ENCODE measurements at regions not wholly inside any gene's neighbourhood (a gene's known extent, or its start where the extent isn't known, plus 50 kb on each side); places are given as distances from the start of the nearest gene placed in this dataset.
A peak's percentile ranks its signal among the peaks of the same experiment; 100 is the strongest.

DNA sequence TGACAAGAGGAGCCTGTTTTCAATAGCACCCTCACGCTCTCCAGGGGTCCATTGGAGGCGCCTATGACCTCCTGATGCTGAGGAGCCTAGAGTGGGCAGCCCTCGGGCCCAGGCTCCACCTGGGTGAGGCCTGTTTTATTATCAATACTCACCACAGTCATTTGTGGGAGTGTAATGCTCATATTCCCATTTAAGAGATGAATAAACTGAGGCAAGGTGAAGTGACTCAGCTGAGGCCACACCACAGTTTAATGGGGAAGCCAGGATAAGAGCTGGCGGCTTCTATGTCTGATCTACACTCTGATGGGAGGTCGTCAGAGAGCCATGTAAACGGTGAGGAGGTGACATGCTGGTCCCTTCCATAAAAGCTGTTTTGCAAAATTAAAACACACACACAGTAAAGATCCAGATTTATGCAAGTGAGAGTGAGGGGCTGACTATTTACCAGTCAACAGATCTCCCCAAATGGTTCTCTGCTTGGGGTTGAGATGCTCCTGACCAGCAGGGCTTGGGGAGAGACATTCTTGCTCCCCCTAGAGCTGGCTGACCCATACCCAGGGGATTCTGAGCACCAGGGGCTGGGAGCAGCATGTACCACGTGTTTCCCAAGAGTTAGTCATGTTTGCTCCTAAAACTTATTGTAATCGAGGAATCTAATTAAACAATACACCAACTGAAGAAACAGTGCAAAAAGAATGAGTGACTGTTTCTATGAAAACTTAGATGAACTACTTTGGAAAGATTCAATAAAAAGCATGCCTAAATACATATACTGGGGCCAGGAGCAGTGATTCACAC is 81.0 kb upstream of the INSIG1 start:
- DNase-seq (ENCODE audit: low spot score): no peak

DNA sequence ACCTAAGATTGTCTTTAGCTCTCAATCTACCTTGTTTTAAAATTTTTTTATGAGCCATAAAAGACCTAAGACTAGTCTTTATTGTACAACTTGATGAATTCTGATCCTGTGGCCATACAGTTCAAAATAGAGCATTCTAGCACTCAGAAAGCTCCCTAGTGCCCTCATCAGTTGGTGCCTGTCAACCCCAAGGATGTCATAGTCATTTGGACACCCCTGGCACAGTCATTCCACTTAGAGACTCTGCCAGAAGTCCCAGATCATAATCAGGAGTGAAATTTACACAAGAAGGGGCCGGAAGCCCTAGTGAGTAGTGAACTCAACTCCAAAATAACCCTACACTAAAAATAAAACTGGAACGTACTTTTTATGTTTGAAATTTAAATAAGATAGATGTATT is 80.0 kb upstream of the INSIG1 start:
- no peak for DNase-seq (ENCODE audit: low spot score)

DNA sequence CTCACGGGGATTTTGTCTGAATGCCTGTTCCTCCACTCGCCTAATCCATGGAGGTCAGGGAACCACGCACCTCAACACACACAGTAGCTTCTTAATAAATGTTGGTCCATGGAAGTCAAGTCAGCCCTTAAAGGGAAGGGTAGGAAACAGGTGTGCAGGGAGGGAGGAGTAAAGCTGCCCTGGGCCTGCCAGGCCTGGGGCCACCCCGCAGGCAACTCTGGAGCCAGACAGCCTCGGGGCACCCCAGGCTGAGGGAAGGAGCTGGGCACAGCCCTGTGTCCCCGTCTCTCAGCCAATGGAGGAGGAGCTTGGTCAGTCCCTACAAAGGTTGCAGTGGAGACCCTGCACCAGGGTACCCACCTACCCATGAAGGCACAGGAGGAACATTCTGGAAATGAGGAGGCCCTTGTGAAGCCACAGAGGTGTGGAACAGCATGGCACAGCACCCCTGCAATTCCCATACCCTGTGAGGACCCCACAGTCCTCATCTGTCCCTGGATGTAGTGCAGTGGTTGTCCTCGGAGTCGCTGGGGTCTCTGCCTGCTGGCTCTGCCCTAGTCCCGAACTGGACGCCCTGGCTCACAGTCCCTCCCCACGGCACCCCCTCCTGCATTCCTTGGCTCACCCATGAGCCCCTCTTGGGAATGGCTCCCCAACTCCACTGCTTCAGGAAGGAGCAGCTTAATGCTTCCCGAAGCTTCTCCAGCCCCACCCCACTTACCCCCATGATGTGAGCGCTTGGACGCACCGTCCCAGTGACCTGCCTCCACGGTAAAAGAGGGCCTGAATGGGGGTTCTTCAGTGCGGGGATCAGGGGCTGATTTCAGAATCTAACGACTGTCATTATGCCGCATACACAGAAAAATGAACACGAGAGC is 79.2 kb upstream of the INSIG1 start:
- DNase-seq (ENCODE audit: low spot score): no peak

DNA sequence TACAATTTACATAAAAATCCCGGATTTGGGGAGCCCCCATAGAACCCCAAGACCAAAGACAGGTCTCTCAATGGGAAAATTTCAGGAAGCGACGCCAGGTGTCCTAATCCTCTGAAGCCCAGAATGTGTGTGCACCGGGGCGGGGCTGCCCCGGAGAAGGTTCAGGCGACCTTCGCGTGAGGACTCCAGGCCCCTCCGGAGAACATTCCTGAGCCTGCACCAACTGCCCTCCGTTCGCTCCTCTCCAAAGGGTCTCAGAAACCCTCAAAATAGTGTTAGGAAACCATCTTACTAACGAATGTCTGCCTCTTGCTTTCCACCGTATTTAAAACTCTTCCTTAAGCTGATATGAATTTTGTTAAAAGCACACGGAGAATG is 78.5 kb upstream of the INSIG1 start:
- no peak for DNase-seq (ENCODE audit: low spot score)

DNA sequence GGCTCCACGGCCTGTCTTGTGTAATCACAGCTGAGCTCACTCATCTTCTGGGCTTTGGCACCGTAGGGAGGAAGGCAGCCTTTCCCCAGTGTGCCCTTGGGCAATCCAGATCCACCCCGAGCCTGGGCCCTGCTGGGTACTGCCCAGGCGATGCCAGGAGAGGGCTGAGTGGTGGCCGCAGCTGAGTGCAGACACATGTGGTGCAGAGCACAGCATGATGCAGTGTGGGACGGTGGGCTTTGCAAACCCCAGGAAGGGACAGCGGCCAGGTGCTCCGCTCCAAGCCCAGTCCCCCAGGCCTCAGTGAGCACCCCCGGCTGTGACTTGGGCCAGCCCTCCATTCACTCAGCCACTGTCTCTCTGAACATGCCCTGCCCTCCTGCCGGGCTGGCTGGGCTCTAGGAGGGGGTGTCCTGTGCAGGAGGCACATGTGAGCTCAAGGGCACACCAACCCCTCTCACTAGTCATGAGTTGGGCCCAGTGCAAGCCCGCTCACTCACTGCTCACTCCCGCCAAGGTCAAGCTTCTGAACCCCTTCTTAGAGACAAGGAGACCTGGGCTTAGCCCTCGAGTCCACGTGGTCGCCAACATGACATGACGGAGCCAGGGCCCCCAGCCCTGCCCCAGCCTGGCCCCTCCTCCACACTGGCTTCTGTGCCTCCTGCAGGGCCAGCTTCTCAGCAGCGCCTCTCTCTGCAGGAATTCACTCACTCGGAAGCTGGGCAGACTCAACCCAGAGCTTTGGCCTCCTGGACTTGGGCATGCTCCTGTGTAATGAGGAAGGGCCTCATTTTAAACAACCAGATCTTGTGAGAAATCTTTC is 77.5 kb upstream of the INSIG1 start:
- no peak for DNase-seq (ENCODE audit: low spot score)

DNA sequence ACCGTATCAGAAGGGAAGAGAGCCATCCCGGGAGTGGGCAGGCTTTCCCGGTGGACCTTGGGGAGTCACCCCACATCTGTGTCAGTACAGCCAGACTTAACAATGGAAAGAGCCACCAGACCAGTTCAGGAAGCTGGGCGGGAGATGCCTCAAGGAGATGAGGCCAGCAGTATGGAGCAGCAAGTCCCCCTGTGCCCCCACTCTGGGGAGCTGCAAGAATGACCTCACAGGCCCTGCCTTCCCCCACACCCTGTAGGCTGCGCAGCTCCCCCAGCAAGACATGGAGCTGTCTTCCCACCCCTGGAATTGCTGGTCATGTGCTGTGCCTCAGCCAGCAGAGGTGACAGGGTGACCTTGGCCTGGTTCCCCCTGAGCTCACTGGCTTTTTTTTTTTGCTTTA is 76.8 kb upstream of the INSIG1 start:
- no peak for DNase-seq (ENCODE audit: low spot score)

DNA sequence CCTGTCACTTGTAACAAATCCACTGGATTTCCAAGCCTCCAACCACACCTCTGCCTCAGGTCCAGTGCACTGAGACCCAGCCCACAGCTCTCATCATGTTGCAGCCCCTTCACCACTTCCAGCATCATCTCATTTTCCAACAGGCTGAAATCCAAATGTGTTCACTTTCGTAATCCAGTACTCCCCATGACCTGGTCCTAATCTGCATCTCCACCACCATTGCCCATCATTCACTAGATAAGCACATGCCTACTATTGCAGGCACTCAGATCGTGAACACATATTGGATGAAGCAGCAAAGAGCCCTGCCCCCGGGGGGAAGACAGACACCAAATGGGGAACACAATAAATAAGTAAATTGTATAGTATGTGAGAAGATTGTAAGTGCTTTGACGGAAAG is 76.1 kb upstream of the INSIG1 start:
- DNase-seq (ENCODE audit: low spot score): no peak

DNA sequence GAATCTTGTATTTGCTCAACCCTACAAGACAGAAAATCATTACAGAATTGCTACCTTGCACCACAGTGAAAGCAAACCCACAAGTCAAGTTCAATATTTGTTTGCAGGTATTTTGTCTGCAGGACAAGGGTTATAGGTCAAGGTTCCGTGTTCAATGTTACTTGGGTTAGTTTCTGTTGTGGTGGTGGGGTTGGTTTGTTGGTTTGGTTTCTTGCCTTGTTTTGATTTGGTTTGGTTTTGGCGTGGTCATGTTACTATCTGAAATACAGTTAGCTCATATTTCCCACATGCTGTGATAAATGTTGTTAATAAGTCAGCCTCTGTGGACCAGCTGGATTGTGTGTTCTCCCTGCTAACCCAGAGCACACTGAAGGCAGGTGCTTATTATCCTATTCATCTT is 75.6 kb upstream of the INSIG1 start:
- no peak for DNase-seq (ENCODE audit: low spot score)

DNA sequence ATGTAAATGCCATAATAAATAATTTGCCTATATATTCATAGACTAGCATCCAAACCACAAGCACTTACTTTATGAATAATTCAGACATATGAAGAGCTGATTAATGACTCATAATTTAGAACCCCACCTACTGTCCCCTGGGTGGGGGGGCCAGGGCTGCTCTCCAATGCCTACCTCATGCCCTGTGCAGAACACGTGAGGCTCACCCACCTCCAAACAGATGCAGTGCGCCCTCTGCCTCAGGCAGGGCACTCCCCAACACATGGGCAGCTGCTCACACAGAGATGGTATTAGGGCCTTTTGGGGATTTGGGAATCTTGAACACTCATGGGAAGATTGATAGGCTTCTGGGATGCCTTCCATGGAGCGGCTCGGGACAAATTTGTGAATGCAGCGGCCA is 75.1 kb upstream of the INSIG1 start:
- DNase-seq (ENCODE audit: low spot score): no peak

DNA sequence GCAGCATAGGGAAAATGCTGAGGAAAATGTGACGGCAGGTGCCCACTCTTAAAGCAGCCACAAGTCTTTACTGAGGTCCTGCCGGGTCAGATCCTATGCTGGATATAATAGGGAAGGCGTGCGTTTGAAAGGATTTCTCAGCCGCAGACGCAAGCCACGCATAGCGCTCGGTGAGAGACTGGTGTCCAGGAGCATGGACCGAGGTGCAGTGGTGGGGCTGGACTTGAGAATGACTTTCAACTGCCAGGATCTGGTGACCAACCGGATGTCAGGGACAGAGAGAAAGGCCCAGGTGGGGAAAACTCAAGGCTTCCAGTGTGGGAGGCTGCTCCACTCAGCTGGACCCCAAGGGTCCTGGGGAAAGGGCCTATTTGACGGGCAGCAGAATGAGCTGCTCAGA is 74.7 kb upstream of the INSIG1 start:
- DNase-seq (ENCODE audit: low spot score): no peak

DNA sequence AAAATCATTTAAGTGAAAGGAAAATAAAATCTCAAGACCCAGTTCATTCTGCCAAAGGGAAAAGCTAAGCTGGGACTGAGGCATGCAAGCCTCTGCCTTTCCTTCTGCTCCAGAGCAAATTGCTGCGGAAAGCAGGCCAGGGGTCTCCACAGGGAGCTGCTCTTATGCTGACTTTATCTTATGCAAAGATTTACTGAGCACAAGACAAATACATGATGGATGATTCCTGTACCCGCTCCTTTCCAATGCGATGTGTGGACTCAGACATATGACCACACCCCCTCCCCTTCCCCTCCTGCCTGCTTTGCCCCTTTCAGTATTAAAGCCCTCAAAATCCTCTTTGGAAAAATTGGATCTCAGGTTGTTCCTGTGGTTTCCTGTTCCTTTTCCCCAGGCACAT is 74.2 kb upstream of the INSIG1 start:
- DNase-seq (ENCODE audit: low spot score): no peak

DNA sequence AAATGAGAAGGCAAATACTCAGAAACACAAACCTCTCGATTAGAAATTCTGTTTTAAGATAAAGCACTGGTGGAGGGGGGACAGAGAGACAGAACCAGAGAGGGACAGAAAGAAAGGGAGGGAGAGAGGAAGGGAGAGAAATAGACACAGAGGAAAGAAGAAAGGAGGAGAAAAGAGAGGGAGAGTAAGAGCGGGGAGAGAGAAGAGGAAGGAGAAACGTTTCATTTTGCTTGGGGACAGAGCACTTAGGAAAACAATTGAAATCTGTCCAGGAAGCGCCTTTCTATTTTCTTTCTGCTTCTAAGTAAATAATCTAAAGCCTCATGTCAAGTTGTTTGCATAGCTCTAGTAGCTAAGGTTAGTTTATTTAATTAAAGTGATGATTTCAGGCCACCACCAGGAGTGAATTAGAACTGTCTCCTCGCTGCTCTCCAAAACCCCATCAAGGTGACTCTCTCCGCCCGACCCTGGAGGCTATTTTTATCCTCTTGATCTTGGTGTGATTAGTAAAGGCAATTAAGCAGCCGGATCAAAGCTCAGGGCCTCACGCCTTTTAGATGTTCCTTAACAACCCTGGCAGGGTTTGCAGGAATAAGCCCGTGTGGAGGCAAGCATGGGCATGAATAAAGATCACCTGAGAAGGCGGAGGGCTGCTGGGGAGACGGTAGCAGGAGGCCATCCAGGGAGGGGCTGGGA is 73.4 kb upstream of the INSIG1 start:
- DNase-seq (ENCODE audit: low spot score): no peak

DNA sequence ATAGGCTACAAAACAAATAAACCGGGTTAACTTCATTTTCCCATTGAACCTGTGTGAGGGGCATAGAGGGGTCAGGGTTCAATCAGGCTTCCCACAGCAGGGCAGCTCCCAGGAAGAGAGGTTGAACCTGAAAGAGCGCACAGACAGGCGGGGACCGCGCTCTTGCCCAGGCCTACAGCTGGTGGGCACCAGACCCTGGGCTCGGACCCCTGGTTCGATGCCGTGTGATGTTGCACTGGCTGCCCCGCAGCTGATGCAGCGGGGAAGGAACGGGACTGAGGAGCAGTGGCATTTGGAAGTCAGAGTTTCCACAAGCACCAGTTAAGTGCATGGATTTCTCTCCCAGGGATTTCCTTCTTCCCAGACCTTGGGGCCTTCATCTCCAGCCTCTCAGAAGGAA is 72.6 kb upstream of the INSIG1 start:
- DNase-seq (ENCODE audit: low spot score): no peak

DNA sequence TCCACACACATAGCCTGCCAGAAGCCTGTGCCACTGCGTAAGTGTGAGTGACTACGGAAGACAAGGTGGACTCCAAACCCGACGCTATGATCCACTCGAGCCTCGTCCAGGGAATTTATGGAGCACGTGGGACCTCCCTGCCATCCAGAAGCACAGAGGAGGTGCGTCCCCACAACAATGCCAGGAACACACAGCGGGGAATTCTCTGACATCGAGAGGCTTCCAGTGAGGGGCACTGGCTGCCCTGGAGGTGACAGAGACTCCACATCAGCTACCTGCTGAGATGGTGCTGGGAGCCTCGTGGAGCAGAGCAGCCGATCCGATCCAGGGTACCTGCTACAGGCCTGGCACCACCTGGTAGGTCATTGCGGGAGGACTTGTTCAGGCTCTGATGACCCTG is 72.2 kb upstream of the INSIG1 start:
- DNase-seq (ENCODE audit: low spot score): no peak

DNA sequence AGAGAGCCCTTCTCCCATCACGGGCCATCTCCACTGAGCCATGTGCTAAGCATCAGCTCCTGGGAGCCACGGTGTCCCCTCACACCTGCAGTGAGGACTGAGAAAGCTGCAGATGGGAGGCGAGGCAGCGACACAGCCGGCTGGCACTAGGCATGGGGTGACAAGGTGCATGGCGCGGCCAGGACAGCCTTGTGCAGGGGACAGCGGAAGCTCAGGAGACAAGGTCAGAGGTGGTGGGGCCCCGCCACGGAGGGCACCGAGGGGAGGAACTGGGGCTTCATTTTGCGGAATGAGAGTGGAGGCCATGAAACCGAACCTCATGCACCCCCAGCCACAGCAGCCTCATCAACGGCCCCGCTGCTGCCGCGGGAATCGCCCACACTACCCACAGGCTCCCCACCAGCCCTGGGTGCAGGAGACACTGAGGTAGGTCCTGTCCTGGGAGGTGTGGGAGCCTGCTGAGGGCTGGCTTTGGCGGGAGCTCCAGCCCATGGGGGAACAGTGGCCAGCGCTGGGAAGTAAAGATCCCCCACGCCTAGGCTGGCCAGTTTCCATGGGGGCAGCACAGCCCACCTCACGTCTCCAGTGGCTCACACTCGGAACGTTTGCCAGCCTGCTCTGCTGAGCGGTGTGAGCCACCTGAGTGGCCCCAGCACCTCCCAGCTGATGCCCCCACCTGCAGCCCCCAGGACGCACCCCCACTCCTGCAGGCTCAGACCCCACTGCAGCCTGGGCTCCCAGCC is 71.2 kb upstream of the INSIG1 start:
- no peak for DNase-seq (ENCODE audit: low spot score)

DNA sequence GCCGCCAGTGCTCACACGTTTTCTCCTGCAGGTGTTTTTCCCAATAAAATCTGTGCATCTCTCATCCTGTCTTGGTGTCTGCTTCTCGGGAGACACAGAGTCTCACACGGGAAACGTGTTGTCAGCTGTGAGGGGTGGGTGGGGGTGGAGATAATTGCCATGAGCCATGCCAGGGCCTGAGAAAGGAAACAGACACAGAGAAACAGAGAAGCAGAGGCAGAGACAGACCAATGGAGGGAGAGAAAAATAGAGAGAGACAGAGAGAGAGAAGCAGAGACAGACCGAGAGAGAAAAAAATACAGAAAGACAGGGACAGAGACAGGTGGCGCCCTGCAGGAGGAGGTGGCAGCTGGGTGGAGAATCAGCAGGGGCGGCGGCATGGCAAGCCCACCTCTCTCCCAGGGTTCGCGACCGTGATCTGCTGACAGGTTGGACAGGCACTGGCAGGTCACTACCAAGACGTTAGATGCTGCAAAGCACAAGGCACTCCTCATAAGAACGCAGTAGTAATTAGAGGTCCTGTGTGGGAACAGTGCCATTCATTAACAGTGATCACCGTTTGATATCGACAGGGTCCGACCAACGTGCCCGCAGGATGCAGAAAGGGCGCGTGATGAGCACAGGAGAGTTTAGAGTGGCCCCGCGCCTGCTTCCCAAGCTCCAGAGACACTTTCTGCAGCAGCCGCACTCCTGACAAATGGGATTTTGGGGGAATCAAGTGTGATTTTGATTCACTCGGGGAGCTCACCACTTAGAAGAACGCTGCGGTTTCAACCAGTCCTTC is 70.5 kb upstream of the INSIG1 start:
- no peak for DNase-seq (ENCODE audit: low spot score)

DNA sequence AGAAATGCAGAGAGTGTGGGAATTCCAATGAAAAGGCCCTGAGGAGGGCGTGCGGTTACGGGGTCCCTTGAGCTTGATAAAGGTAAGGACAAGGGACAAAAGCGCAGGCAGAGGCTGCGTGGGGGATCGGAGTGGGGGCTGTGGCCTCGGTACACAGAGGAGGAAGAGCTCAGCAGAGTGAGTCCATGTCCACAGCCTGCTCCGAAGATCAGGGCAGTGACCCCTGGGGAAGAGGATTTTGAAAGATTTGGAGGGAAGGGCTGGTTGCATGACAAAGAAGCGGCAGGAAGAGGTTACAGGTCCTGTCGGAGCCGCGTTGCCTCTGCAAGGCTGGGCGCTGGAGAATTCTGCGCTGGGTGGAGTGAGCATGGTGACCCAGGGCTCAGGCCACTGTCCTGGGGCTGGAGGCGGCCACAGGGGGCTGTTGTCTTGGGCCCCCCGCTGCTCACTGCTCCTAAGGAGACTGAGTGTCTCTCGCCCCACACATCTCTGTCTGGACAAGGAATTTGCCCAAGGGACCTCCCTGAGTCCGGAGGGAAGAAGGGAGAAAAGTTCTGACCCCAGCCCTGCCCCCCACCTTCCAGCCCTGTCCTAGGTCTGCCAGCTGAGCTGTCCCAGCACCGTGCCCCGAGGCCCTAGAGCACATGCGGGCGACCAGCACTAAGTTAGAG is 69.8 kb upstream of the INSIG1 start:
- no peak for DNase-seq (ENCODE audit: low spot score)

DNA sequence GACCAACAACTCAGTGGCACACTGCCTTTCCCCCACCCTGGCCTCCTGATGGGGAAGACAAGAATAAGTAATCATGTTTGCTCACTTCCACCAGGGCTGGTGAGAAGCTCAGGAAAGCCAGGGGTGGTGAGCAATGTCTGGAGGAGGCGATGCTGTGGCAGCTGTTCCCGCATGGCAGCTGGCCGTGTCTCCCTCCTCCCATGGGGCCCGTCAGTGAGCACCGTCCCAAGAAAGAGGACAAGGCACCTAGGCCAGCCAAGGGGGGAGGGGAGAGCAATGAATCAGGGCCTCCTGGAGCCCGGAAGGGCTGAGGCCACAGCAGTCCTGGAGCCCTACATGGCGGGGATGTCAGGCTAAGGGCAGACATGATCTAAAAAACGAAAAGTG is 69.2 kb upstream of the INSIG1 start:
- DNase-seq (ENCODE audit: low spot score): no peak

DNA sequence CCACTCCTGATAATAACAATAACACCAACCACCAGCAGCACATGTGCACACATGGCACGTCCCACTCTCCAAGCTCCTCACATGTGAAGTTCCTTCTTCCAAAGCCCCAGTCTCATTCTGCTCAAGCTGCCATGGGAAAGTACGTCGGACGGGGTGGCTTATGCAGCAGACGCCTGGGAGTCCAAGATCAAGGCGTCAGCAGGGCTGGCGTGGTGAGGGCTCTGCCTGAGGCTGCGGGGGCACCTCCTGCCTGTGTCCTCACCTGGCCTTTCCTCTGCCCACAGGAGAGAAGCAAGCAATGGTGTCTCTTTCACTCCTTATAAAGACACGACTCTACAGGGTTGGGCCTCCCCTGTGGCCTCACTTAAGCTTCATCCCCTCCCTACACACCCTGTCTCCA is 68.8 kb upstream of the INSIG1 start:
- no peak for DNase-seq (ENCODE audit: low spot score)

DNA sequence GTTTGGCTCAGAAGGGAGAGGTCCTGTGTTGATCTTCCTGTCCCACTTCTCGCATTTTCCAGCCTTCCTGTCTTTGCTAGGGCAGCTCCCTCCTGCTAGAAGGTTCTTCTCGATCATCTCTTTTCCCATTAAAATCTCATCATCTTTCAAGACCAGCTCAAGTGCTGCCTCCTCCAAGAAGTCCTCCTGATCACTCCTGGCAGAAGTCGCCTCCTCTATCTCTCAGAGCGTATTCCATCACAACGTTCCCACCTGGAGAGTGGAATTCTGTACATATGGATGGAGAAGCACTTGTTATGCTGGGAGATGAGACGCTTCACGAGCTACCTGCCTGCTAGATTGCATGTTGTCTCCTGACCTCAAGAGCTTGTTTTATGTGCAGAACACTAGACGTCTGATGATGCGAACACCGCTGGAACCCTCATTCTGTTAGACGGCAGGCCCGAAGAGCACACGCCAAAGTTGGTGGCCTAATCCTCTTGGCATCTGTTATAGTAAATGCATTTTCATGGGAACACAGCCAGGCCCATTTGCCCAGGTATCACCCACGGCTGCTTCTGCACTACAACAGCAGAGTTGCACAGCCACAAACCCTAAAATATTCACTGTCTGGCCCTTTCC is 68.0 kb upstream of the INSIG1 start:
- peak; percentile 42 for DNase-seq (ENCODE audit: low spot score)
